Keratinocyte (primary cell): ENCODE measurements at regions not wholly inside any gene's neighbourhood (a gene's known extent, or its start where the extent isn't known, plus 50 kb on each side); places are given as distances from the start of the nearest gene placed in this dataset.

Source experiments
- DNase-seq: peaks from one replicate; pipeline ENCODE4 v3.0.0-alpha.2; 2011; ENCODE audit warnings: low read depth, missing footprints, low spot score
- FAIRE-seq: peaks from 2 replicates; lab custom pipeline; 2011; peaks lifted over from hg19 to GRCh38; lab: Jason Lieb, UNC
- H2AFZ ChIP-seq: 2 replicates; pipeline ENCODE4 v1.6.0; 2012; ENCODE audit warnings: low read length, control low read depth, inconsistent platforms; ENCODE audit not compliant: control insufficient read depth
- H3K27ac ChIP-seq: 2 replicates; pipeline ENCODE4 v1.5.1; 2011; ENCODE audit warnings: low read length; ENCODE audit not compliant: control insufficient read depth, insufficient read depth
- H3K27me3 ChIP-seq: 3 replicates; pipeline ENCODE4 v1.6.0; 2011; ENCODE audit warnings: low read length; ENCODE audit not compliant: control insufficient read depth, insufficient read depth; ENCODE audit errors: extremely low read depth
- H3K36me3 ChIP-seq, 2 experiments: 2 replicates in 1 of 2; 3 replicates in 1 of 2; pipeline ENCODE4 v1.5.1; 2011; ENCODE audit warnings: low read length in 2 of 2, mild to moderate bottlenecking in 1 of 2; ENCODE audit not compliant: control insufficient read depth in 2 of 2, insufficient read depth in 2 of 2; ENCODE audit errors: extremely low read depth in 1 of 2
- H3K4me1 ChIP-seq: 3 replicates; pipeline ENCODE4 v1.5.1; 2011; ENCODE audit warnings: low read length; ENCODE audit not compliant: control insufficient read depth, insufficient read depth; ENCODE audit errors: extremely low read depth
- H3K4me2 ChIP-seq: 3 replicates; pipeline ENCODE4 v1.6.0; 2011; ENCODE audit warnings: low read depth, low read length; ENCODE audit not compliant: control insufficient read depth, insufficient read depth; ENCODE audit errors: extremely low read depth
- H3K4me3 ChIP-seq, 3 experiments: fragments of 200-600 bp in 1 of 3; sonication (generic) in 1 of 3; 2 replicates in 2 of 3; 3 replicates in 1 of 3; pipeline ENCODE4 v1.5.1; 2011 to 2016; ENCODE audit warnings: low read length in 3 of 3, mild to moderate bottlenecking in 3 of 3, control low read depth in 2 of 3, inconsistent platforms in 1 of 3, low read depth in 1 of 3, mixed read lengths in 1 of 3, mixed run types in 1 of 3, moderate library complexity in 1 of 3; ENCODE audit not compliant: control insufficient read depth in 2 of 3, insufficient read depth in 2 of 3; ENCODE audit errors: extremely low read depth in 1 of 3
- H3K79me2 ChIP-seq: 2 replicates; pipeline ENCODE4 v1.6.0; 2012; ENCODE audit warnings: low read length; ENCODE audit not compliant: control insufficient read depth, insufficient read depth
- H3K9ac ChIP-seq: 3 replicates; pipeline ENCODE4 v1.6.0; 2011; ENCODE audit warnings: low read length; ENCODE audit not compliant: control insufficient read depth, insufficient read depth; ENCODE audit errors: extremely low read depth
- H3K9me1 ChIP-seq: 3 replicates; pipeline ENCODE4 v1.6.0; 2011; ENCODE audit warnings: low read length; ENCODE audit not compliant: control insufficient read depth, insufficient read depth; ENCODE audit errors: extremely low read depth
- H3K9me3 ChIP-seq: 2 replicates; pipeline ENCODE4 v1.5.1; 2012; ENCODE audit warnings: low read depth, low read length; ENCODE audit not compliant: control insufficient read depth
- H4K20me1 ChIP-seq: 3 replicates; pipeline ENCODE4 v1.6.0; 2011; ENCODE audit warnings: low read length; ENCODE audit not compliant: control insufficient read depth, insufficient read depth; ENCODE audit errors: extremely low read depth
- CTCF ChIP-seq, 3 experiments: IDR thresholded peaks in 1 of 3; conservative IDR thresholded peaks in 1 of 3; optimal IDR thresholded peaks in 1 of 3; 2 replicates in 2 of 3; 3 replicates in 1 of 3; pipeline versions ENCODE3 to v1.5.1; 2011; ENCODE audit warnings: low read length in 3 of 3, mild to moderate bottlenecking in 3 of 3, moderate library complexity in 2 of 3, control low read depth in 1 of 3, inconsistent platforms in 1 of 3; ENCODE audit not compliant: insufficient read depth in 2 of 3; ENCODE audit errors: extremely low read depth in 1 of 3
- EZH2 ChIP-seq: IDR thresholded peaks from one replicate; pipeline ENCODE4 v1.6.1; 2012; ENCODE audit warnings: inconsistent platforms, mild to moderate bottlenecking, low read length, moderate library complexity
- dilution Hi-C: fragments of 300-500 bp; cut with MboI; formaldehyde crosslinking; loops from one replicate; pipeline ENCODE4 v1.7.0; 2020; ENCODE audit warnings: low sequenced_read_pairs; ENCODE audit not compliant: extremely low pct_ligation_motif_present

- Histone ChIP-seq H3K27ac (no peak overlapping the region), H3K27me3 (no peaks in the 10 kb centered on the region), H3K36me3 (no peaks in the 10 kb centered on the region), H3K9me1 (no peaks in the 10 kb centered on the region), H3K4me1 (no peaks in the 10 kb centered on the region), H2AFZ (no peak overlapping the region), H3K4me3 (no peak overlapping the region), H4K20me1 (no peaks in the 10 kb centered on the region), H3K4me2 (no peak overlapping the region), H3K9me3 (no peaks in the 10 kb centered on the region), H3K9ac (no peak overlapping the region), H3K79me2 (no peaks in the 10 kb centered on the region)
- FAIRE-seq: no peak
- dilution Hi-C loops: no loop called here
- no peak for DNase-seq
- no peak for TF ChIP-seq CTCF (optimal IDR thresholded peaks at IDR 0.05 in 1 of 3, IDR thresholded peaks at IDR 0.05 in 1 of 3, conservative IDR thresholded peaks at IDR 0.05 in 1 of 3; ENCODE audit: extremely low read depth in 1 of 3, insufficient read depth in 2 of 3, low read length in 3 of 3)
- TF ChIP-seq EZH2: no peak
These were observed 311.6 kb downstream of the LRIG3 start for GRCh38 chr12:58608711-58609110.

DNA sequence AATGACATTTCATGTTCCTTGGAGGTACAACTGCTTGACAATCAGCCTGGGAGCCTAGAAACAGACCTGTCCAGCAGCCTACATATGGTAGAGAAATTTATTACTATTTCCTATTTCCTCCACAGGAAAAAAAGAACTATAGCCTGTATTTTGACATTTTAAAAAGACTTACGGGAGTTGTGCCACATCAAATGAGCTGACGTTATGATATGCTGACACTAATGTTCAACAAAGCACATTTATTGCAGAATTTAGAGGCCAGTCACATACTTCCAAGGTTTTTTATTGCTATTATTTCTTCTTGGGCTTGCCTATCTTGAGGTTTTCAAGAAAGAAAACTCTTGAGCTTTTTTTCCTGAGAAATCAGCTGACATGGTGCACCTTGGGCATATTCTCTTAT, 305.3 kb downstream of the LRIG3 start:
- dilution Hi-C loops: no loop called here
- Histone ChIP-seq H2AFZ (no peak overlapping the region), H3K79me2 (no peaks in the 10 kb centered on the region), H3K4me1 (no peaks in the 10 kb centered on the region), H3K27ac (no peak overlapping the region), H3K4me3 (no peak overlapping the region), H3K9ac (no peak overlapping the region), H4K20me1 (no peaks in the 10 kb centered on the region), H3K36me3 (no peaks in the 10 kb centered on the region), H3K4me2 (no peak overlapping the region), H3K9me3 (no peaks in the 10 kb centered on the region), H3K9me1 (no peaks in the 10 kb centered on the region), H3K27me3 (no peaks in the 10 kb centered on the region)
- TF ChIP-seq CTCF (optimal IDR thresholded peaks at IDR 0.05 in 1 of 3, IDR thresholded peaks at IDR 0.05 in 1 of 3, conservative IDR thresholded peaks at IDR 0.05 in 1 of 3; ENCODE audit: extremely low read depth in 1 of 3, insufficient read depth in 2 of 3, low read length in 3 of 3) (no peak), EZH2 (no peak)
- FAIRE-seq (no peak), DNase-seq (no peak)
